A673 (cell line): ENCODE measurements at regions not wholly inside any gene's neighbourhood (a gene's known extent, or its start where the extent isn't known, plus 50 kb on each side); places are given as distances from the start of the nearest gene placed in this dataset.

Experiments
- BruUV-seq: library from RNA; stranded (reverse); fragments of 400-500 nt; replicated peaks from 2 replicates; lab custom pipeline; 2021; lab: Mats Ljungman, UMichigan
- CTCF ChIA-PET: fragments of 300-600 bp; sonication (Branson Sonifier 250); formaldehyde crosslinking; loops from one replicate; lab custom pipeline; 2022; ENCODE audit warnings: antibody characterized with exemption; lab: Charles Lee
- POLR2A ChIA-PET: fragments of 300-600 bp; sonication (Branson Sonifier 250); formaldehyde crosslinking; loops from one replicate; lab custom pipeline; 2022; ENCODE audit warnings: antibody characterized with exemption; ENCODE audit not compliant: low non-redundant PET; lab: Charles Lee
- DNase-seq: peaks from one replicate; pipeline ENCODE4 v3.0.0-alpha.2; 2015; ENCODE audit warnings: low spot score
- H3K27ac ChIP-seq: fragments of 200-600 bp; sonication (generic); 2 replicates; pipeline ENCODE4 v1.5.1; 2016; ENCODE audit warnings: mixed run types, low read depth, mild to moderate bottlenecking, mixed read lengths, antibody characterized with exemption, low read length; ENCODE audit not compliant: poor library complexity, severe bottlenecking
- H3K27me3 ChIP-seq: fragments of 200-600 bp; sonication (generic); replicated peaks from 2 replicates; pipeline ENCODE4 v1.6.1; 2017; ENCODE audit warnings: mixed run types, low read depth, mild to moderate bottlenecking, mixed read lengths, antibody characterized with exemption, low read length; ENCODE audit not compliant: insufficient read depth, poor library complexity
- H3K36me3 ChIP-seq: fragments of 200-600 bp; sonication (generic); 2 replicates; pipeline ENCODE4 v1.6.1; 2016; ENCODE audit warnings: mixed run types, mild to moderate bottlenecking, mixed read lengths, antibody characterized with exemption, low read length; ENCODE audit not compliant: insufficient read depth, poor library complexity, severe bottlenecking
- H3K4me1 ChIP-seq: fragments of 200-600 bp; sonication (generic); 2 replicates; pipeline ENCODE4 v1.6.1; 2017; ENCODE audit warnings: mixed run types, mild to moderate bottlenecking, mixed read lengths, antibody characterized with exemption, low read length; ENCODE audit not compliant: insufficient read depth, poor library complexity, severe bottlenecking
- H3K4me3 ChIP-seq: fragments of 200-600 bp; sonication (generic); 2 replicates; pipeline ENCODE4 v1.5.1; 2016; ENCODE audit warnings: low read depth, mixed run types, mild to moderate bottlenecking, mixed read lengths, low read length; ENCODE audit not compliant: poor library complexity, severe bottlenecking
- H3K9me3 ChIP-seq: fragments of 200-600 bp; sonication (generic); 2 replicates; pipeline ENCODE4 v1.6.1; 2016; ENCODE audit warnings: mixed run types, low read depth, mild to moderate bottlenecking, mixed read lengths, antibody characterized with exemption, low read length; ENCODE audit not compliant: poor library complexity, severe bottlenecking
- CTCF ChIP-seq: fragments of 300-800, 200-600 bp; sonication (generic); conservative IDR thresholded peaks from 2 replicates; pipeline ENCODE4 v1.5.1; 2017; ENCODE audit warnings: low read depth, mild to moderate bottlenecking, antibody characterized with exemption, low read length, moderate library complexity, mixed read lengths
- EZH2 ChIP-seq: fragments of 200-600 bp; sonication (generic); IDR thresholded peaks from 2 replicates; pipeline ENCODE4 v1.6.1; 2017; ENCODE audit warnings: borderline replicate concordance, low read depth, mild to moderate bottlenecking, mixed read lengths, antibody characterized with exemption, low read length; ENCODE audit not compliant: poor library complexity, severe bottlenecking
- intact Hi-C: fragments of 100-400 bp; cut with micrococcal nuclease; formaldehyde crosslinking; loops from one replicate; pipeline ENCODE4 v1.10.0; 2022; ENCODE audit not compliant: unreplicated experiment

DNA sequence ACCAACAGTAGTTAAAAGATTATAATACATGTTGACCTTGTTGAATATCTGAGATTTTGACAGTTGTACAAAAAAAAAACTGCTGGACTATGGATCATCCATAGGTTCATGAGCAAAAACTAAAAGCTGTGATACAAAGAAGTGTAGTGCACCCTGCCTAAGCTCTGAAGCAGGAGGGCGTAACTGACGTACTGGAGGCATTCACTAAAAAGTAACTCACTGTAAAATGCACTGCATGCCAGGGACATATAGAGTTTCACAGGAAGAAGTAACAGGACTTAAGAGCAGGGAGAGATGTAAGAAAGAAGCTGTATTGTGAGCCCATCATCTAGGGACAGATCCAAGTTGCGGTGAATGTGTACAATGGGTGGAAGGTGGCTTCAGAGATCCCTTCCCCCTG, 177.9 kb downstream of the IRS2 start:
- BruUV-seq, result no TSS peak
- TF ChIP-seq EZH2 (no peak), CTCF (no peak)
- Histone ChIP-seq H3K9me3 (no peaks in the 10 kb centered on the region), H3K4me3 (no peak overlapping the region), H3K36me3 (no peaks in the 10 kb centered on the region), H3K27ac (no peak overlapping the region), H3K27me3 (no peaks in the 10 kb centered on the region), H3K4me1 (peaks cover 2% of the 10 kb centered on the region)
- no peak for DNase-seq
- ChIA-PET CTCF (no interaction called here), POLR2A (no interaction called here)
- intact Hi-C loops, result no loop called here

- Histone ChIP-seq H3K4me3 (no peak overlapping the region), H3K9me3 (no peaks in the 10 kb centered on the region), H3K27ac (no peak overlapping the region), H3K36me3 (no peaks in the 10 kb centered on the region), H3K4me1 (peaks cover 2% of the 10 kb centered on the region), H3K27me3 (no peaks in the 10 kb centered on the region)
- BruUV-seq, result no TSS peak
- TF ChIP-seq EZH2, result no peak
- TF ChIP-seq CTCF, result no peak
- no peak for DNase-seq
- intact Hi-C loops, result no loop called here
- ChIA-PET POLR2A (no interaction called here), CTCF (no interaction called here)
Measured at GRCh38 chr13:109608059-109608458, 178.3 kb downstream of the IRS2 start.

DNA sequence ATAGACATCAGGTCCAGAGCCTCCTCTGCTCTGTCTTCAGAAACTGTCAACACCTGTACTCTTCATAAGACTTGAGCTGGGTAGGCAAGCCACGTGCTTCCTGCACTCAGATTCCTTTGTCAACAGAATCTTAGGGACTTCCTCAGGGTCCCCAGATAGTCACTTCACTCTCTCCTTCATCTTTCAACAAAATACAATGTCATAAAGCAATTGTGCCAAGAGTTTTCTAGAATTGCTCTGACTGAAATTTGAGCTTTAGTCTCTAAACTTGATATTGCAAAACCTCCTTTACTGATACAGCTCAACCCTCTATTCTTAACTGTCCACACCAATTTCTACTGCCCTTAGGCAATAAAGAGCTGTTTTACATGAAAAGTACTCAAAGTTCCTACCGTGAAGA, 179.9 kb downstream of the IRS2 start:
- POLR2A ChIA-PET, result no interaction called here
- intact Hi-C loops, result no loop called here
- CTCF ChIA-PET, result no interaction called here

More for the DNA sequence above, 179.9 kb downstream of the IRS2 start:
- Histone ChIP-seq H3K4me3 (no peak overlapping the region), H3K4me1 (peaks cover 2% of the 10 kb centered on the region), H3K27ac (no peak overlapping the region), H3K36me3 (no peaks in the 10 kb centered on the region), H3K27me3 (no peaks in the 10 kb centered on the region), H3K9me3 (no peaks in the 10 kb centered on the region)
- TF ChIP-seq EZH2 (no peak), CTCF (no peak)
- DNase-seq, result no peak
- no TSS peak for BruUV-seq
